IMR-90 (cell line): ENCODE measurements at regions not wholly inside any gene's neighbourhood (a gene's known extent, or its start where the extent isn't known, plus 50 kb on each side); places are given as distances from the start of the nearest gene placed in this dataset.

Experiments used
- ATAC-seq: fragments of 200-7000 bp; cut with Tn5 transposase; 2 replicates; pipeline ENCODE4 v1.9.1; 2020; ENCODE audit warnings: low read depth, mild to moderate bottlenecking, moderate library complexity
- BruUV-seq: library from RNA; stranded (reverse); fragments of 400-500 nt; replicated peaks from 2 replicates; lab custom pipeline; 2021; lab: Mats Ljungman, UMichigan
- CTCF ChIA-PET: fragments of 300-600 bp; formaldehyde crosslinking; extraction: SDS; loops from one replicate; lab custom pipeline; 2021; ENCODE audit warnings: antibody characterized with exemption; lab: Yijun Ruan, JAX
- POLR2A ChIA-PET: fragments of 300-600 bp; sonication (Branson Sonifier 250); formaldehyde crosslinking; loops from one replicate; lab custom pipeline; 2022; ENCODE audit warnings: antibody characterized with exemption; ENCODE audit not compliant: unreplicated experiment; lab: Charles Lee
- DNase-seq: peaks from one replicate; pipeline ENCODE4 v3.0.0; 2013
- H2AFZ ChIP-seq: replicated peaks from 2 replicates; pipeline ENCODE3; 2013; ENCODE audit warnings: low read length, mild to moderate bottlenecking; ENCODE audit not compliant: poor library complexity
- H2AK5ac ChIP-seq: 2 replicates; pipeline ENCODE4 v1.6.1; 2013; ENCODE audit warnings: low read depth, low read length, inconsistent platforms
- H2AK9ac ChIP-seq: replicated peaks from 2 replicates; pipeline ENCODE3; 2013; ENCODE audit warnings: mild to moderate bottlenecking, low read depth, low read length, moderate library complexity; ENCODE audit not compliant: poor library complexity
- H2BK120ac ChIP-seq: 2 replicates; pipeline ENCODE4 v1.6.1; 2013; ENCODE audit warnings: low read depth, low read length, inconsistent platforms
- H2BK15ac ChIP-seq: 3 replicates; pipeline ENCODE4 v1.6.1; 2013; ENCODE audit warnings: low read depth, low read length, inconsistent platforms
- H2BK20ac ChIP-seq: 2 replicates; pipeline ENCODE4 v1.6.1; 2013; ENCODE audit warnings: low read depth, mild to moderate bottlenecking, inconsistent platforms, low read length, moderate library complexity
- H2BK5ac ChIP-seq: 2 replicates; pipeline ENCODE4 v1.6.1; 2013; ENCODE audit warnings: mild to moderate bottlenecking, low read depth, low read length, inconsistent platforms; ENCODE audit not compliant: poor library complexity, severe bottlenecking
- H3K14ac ChIP-seq: replicated peaks from 2 replicates; pipeline ENCODE4 v1.6.1; 2013; ENCODE audit warnings: low read depth, low read length, inconsistent platforms
- H3K18ac ChIP-seq: 2 replicates; pipeline ENCODE4 v1.6.1; 2013; ENCODE audit warnings: low read depth, low read length, control low read depth
- H3K23ac ChIP-seq: 2 replicates; pipeline ENCODE4 v1.6.1; 2013; ENCODE audit warnings: low read depth, low read length, inconsistent platforms
- H3K27ac ChIP-seq: 2 replicates; pipeline ENCODE4 v1.5.1; 2013; ENCODE audit warnings: mild to moderate bottlenecking, control low read depth, low read length; ENCODE audit not compliant: insufficient read depth
- H3K27me3 ChIP-seq: 2 replicates; pipeline ENCODE4 v1.6.1; 2013; ENCODE audit warnings: low read length; ENCODE audit not compliant: control insufficient read depth, insufficient read depth
- H3K36me3 ChIP-seq: 2 replicates; pipeline ENCODE4 v1.6.1; 2013; ENCODE audit warnings: low read length, mixed read lengths; ENCODE audit not compliant: control insufficient read depth, insufficient read depth
- H3K4ac ChIP-seq: 2 replicates; pipeline ENCODE4 v1.6.1; 2013; ENCODE audit warnings: low read depth, low read length, inconsistent platforms
- H3K4me1 ChIP-seq: 2 replicates; pipeline ENCODE4 v1.6.1; 2013; ENCODE audit warnings: low read length, mixed read lengths; ENCODE audit not compliant: control insufficient read depth, insufficient read depth
- H3K4me2 ChIP-seq: 2 replicates; pipeline ENCODE4 v1.6.1; 2013; ENCODE audit warnings: low read depth, mild to moderate bottlenecking, control low read depth, low read length, moderate library complexity
- H3K4me3 ChIP-seq: 2 replicates; pipeline ENCODE4 v1.5.1; 2013; ENCODE audit warnings: low read depth, mild to moderate bottlenecking, control low read depth, low read length, moderate library complexity; ENCODE audit not compliant: insufficient read depth
- H3K56ac ChIP-seq: 2 replicates; pipeline ENCODE4 v1.6.1; 2013; ENCODE audit warnings: low read length, inconsistent platforms; ENCODE audit not compliant: insufficient read depth; ENCODE audit errors: extremely low read depth
- H3K79me1 ChIP-seq, 2 experiments: 2 replicates each; pipeline ENCODE4 v1.6.1; 2013; ENCODE audit warnings: low read length in 2 of 2, inconsistent platforms in 1 of 2, low read depth in 1 of 2
- H3K9ac ChIP-seq: 2 replicates; pipeline ENCODE4 v1.6.1; 2013; ENCODE audit warnings: low read depth, low read length, control low read depth
- H3K9me1 ChIP-seq: 2 replicates; pipeline ENCODE4 v1.6.1; 2013; ENCODE audit warnings: low read length, inconsistent platforms; ENCODE audit not compliant: insufficient read depth
- H3K9me3 ChIP-seq: 2 replicates; pipeline ENCODE4 v1.6.1; 2013; ENCODE audit warnings: low read length; ENCODE audit not compliant: control insufficient read depth, insufficient read depth
- H4K20me1 ChIP-seq: 2 replicates; pipeline ENCODE4 v1.6.1; 2013; ENCODE audit warnings: low read length, inconsistent platforms; ENCODE audit not compliant: insufficient read depth
- H4K5ac ChIP-seq: 2 replicates; pipeline ENCODE4 v1.6.1; 2013; ENCODE audit warnings: mild to moderate bottlenecking, low read depth, low read length, control low read depth
- H4K8ac ChIP-seq, 2 experiments: 2 replicates each; pipeline ENCODE4 v1.6.1; 2013; ENCODE audit warnings: low read depth in 2 of 2, low read length in 2 of 2, control low read depth in 1 of 2, inconsistent platforms in 1 of 2
- H4K91ac ChIP-seq: 2 replicates; pipeline ENCODE4 v1.6.1; 2013; ENCODE audit warnings: low read depth, low read length, inconsistent platforms; ENCODE audit not compliant: insufficient read depth
- BHLHE40 ChIP-seq: fragments of 150-350 bp; IDR thresholded peaks from 2 replicates; pipeline ENCODE4 v1.6.1; 2016; ENCODE audit warnings: mild to moderate bottlenecking, low read depth, low read length
- CEBPB ChIP-seq: IDR thresholded peaks from 2 replicates; pipeline ENCODE4 v1.6.1; 2012; ENCODE audit warnings: low read depth, low read length, improper control_type of control experiment
- CHD1 ChIP-seq: IDR thresholded peaks from 2 replicates; pipeline ENCODE4 v1.6.1; 2012; ENCODE audit warnings: low read depth, low read length, improper control_type of control experiment
- FOS ChIP-seq: fragments of 150-350 bp; IDR thresholded peaks from 2 replicates; pipeline ENCODE4 v1.6.1; 2016; ENCODE audit warnings: low read depth, low read length
- MAFK ChIP-seq: IDR thresholded peaks from 2 replicates; pipeline ENCODE4 v1.6.1; 2012; ENCODE audit warnings: low read depth, low read length, improper control_type of control experiment
- MAZ ChIP-seq: IDR thresholded peaks from 2 replicates; pipeline ENCODE4 v1.6.1; 2012; ENCODE audit warnings: low read depth, mild to moderate bottlenecking, low read length, improper control_type of control experiment, moderate library complexity, borderline replicate concordance
- MXI1 ChIP-seq: IDR thresholded peaks from 2 replicates; pipeline ENCODE4 v1.6.1; 2012; ENCODE audit warnings: low read depth, mild to moderate bottlenecking, low read length, moderate library complexity, borderline replicate concordance
- NFE2L2 ChIP-seq: fragments of 150-350 bp; IDR thresholded peaks from 2 replicates; pipeline ENCODE4 v1.6.1; 2016; ENCODE audit warnings: low read depth, mild to moderate bottlenecking, low read length
- POLR2A ChIP-seq: IDR thresholded peaks from 2 replicates; pipeline ENCODE4 v1.6.1; 2012; ENCODE audit warnings: mild to moderate bottlenecking, low read depth, low read length
- RAD21 ChIP-seq: IDR thresholded peaks from 2 replicates; pipeline ENCODE4 v1.6.1; 2012; ENCODE audit warnings: low read length, improper control_type of control experiment
- RCOR1 ChIP-seq: IDR thresholded peaks from 2 replicates; pipeline ENCODE4 v1.6.1; 2012; ENCODE audit warnings: mild to moderate bottlenecking, low read length, improper control_type of control experiment; ENCODE audit not compliant: insufficient replicate concordance
- RFX5 ChIP-seq: IDR thresholded peaks from 2 replicates; pipeline ENCODE4 v1.8.0; 2012; ENCODE audit warnings: low read depth, mild to moderate bottlenecking, low read length, moderate library complexity
- SMC3 ChIP-seq: fragments of 150-350 bp; IDR thresholded peaks from 2 replicates; pipeline ENCODE4 v1.6.1; 2016; ENCODE audit warnings: low read depth, mild to moderate bottlenecking, antibody characterized with exemption, low read length, moderate library complexity
- WGBS, 2 experiments: methylation state at CpG; one replicate each; pipeline versions ENCODE4 v1.1.5 to v1.1.7; 2013; ENCODE audit warnings: missing lambda C conversion rate in 2 of 2; ENCODE audit not compliant: insufficient read length in 1 of 2; ENCODE audit errors: extremely low coverage in 2 of 2; 5-methylcytosine and 5-hydroxymethylcytosine counted together
- dilution Hi-C: fragments of 300-500 bp; cut with HindIII; formaldehyde crosslinking; loops from one replicate; pipeline ENCODE4 v1.14.3; 2018; ENCODE audit warnings: low sequenced_read_pairs; ENCODE audit not compliant: unreplicated experiment
- in situ Hi-C: fragments of 300-500 bp; cut with MboI; formaldehyde crosslinking; loops from 3 replicates; pipeline ENCODE4 v1.14.3; 2019; ENCODE audit warnings: low sequenced_read_pairs, inconsistent platforms, mixed read lengths
- intact Hi-C: fragments of 100-400 bp; cut with micrococcal nuclease; formaldehyde crosslinking; loops from 2 replicates; pipeline ENCODE4 v1.10.0; 2022
- TF ChIP-seq, protein P1 (sequence below): conservative IDR thresholded peaks from 2 replicates; pipeline ENCODE4 v1.5.1; 2012; ENCODE audit warnings: mild to moderate bottlenecking, low read depth, low read length, improper control_type of control experiment
- TF ChIP-seq, protein P2 (sequence below): fragments of 150-350 bp; IDR thresholded peaks from 2 replicates; pipeline ENCODE4 v1.6.1; 2017; ENCODE audit warnings: mild to moderate bottlenecking, antibody characterized with exemption, low read length, low read depth
- TF ChIP-seq, protein P3 (sequence below): fragments of 150-350 bp; IDR thresholded peaks from 2 replicates; pipeline ENCODE4 v1.6.1; 2016; ENCODE audit warnings: low read depth, mild to moderate bottlenecking, low read length, moderate library complexity, borderline replicate concordance

DNA sequence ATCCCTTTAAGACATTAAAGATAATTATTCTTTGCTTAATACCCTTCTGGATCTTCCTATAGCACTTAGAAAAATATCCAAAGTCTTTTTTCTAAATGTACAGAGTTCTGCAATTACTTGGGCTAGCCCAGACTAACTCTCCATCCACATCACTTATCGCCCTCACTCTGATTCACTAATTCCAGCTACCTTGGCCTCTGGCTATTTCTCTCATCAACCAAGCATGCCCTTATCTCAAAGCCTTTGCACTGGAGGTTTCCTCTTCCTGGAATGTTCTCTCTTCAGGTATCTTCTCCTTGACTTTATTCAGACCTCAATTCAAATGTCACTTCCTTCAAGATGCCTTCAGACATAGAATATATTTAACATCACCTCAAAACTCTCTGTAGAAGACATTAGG, 345.1 kb upstream of the SMIM31 start:
- no TSS peak for BruUV-seq
- no peak overlapping the region for H2AK5ac ChIP-seq
- H3K4ac ChIP-seq, result no peak overlapping the region
- H2BK20ac ChIP-seq, result no peak overlapping the region
- no peak overlapping the region for H2AFZ ChIP-seq
- H2AK9ac ChIP-seq, result no peak overlapping the region
- dilution Hi-C loops, result no loop called here
- ChIA-PET CTCF (no interaction called here), POLR2A (no interaction called here)
- no peaks in the 10 kb centered on the region for H3K36me3 ChIP-seq
- no peak overlapping the region for H2BK120ac ChIP-seq
- no peak overlapping the region for H2BK15ac ChIP-seq
- H4K20me1 ChIP-seq, result no peaks in the 10 kb centered on the region
- H4K91ac ChIP-seq, result no peak overlapping the region
- H3K23ac ChIP-seq, result no peak overlapping the region
- no peaks in the 10 kb centered on the region for H3K4me1 ChIP-seq
- no peak overlapping the region for H4K8ac ChIP-seq
- no peaks in the 10 kb centered on the region for H3K79me1 ChIP-seq
- no peak overlapping the region for H3K4me2 ChIP-seq
- TF ChIP-seq MAZ, result no peak
- TF ChIP-seq, protein P1, sequence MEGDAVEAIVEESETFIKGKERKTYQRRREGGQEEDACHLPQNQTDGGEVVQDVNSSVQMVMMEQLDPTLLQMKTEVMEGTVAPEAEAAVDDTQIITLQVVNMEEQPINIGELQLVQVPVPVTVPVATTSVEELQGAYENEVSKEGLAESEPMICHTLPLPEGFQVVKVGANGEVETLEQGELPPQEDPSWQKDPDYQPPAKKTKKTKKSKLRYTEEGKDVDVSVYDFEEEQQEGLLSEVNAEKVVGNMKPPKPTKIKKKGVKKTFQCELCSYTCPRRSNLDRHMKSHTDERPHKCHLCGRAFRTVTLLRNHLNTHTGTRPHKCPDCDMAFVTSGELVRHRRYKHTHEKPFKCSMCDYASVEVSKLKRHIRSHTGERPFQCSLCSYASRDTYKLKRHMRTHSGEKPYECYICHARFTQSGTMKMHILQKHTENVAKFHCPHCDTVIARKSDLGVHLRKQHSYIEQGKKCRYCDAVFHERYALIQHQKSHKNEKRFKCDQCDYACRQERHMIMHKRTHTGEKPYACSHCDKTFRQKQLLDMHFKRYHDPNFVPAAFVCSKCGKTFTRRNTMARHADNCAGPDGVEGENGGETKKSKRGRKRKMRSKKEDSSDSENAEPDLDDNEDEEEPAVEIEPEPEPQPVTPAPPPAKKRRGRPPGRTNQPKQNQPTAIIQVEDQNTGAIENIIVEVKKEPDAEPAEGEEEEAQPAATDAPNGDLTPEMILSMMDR, result no peak
- TF ChIP-seq RCOR1, result no peak
- TF ChIP-seq MAFK, result no peak
- TF ChIP-seq MXI1, result no peak
- TF ChIP-seq, protein P2, sequence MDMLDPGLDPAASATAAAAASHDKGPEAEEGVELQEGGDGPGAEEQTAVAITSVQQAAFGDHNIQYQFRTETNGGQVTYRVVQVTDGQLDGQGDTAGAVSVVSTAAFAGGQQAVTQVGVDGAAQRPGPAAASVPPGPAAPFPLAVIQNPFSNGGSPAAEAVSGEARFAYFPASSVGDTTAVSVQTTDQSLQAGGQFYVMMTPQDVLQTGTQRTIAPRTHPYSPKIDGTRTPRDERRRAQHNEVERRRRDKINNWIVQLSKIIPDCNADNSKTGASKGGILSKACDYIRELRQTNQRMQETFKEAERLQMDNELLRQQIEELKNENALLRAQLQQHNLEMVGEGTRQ, result no peak
- no peak for TF ChIP-seq POLR2A
- TF ChIP-seq FOS, result no peak
- TF ChIP-seq RFX5, result no peak
- no peak for TF ChIP-seq CEBPB
- TF ChIP-seq, protein P3, sequence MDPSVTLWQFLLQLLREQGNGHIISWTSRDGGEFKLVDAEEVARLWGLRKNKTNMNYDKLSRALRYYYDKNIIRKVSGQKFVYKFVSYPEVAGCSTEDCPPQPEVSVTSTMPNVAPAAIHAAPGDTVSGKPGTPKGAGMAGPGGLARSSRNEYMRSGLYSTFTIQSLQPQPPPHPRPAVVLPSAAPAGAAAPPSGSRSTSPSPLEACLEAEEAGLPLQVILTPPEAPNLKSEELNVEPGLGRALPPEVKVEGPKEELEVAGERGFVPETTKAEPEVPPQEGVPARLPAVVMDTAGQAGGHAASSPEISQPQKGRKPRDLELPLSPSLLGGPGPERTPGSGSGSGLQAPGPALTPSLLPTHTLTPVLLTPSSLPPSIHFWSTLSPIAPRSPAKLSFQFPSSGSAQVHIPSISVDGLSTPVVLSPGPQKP, result no peak
- TF ChIP-seq BHLHE40, result no peak
- TF ChIP-seq CHD1, result no peak
- TF ChIP-seq SMC3, result no peak
- TF ChIP-seq RAD21, result no peak
- TF ChIP-seq NFE2L2, result no peak
- H3K27me3 ChIP-seq, result no peaks in the 10 kb centered on the region
- WGBS, 2 experiments, result 50% methylated on average over 1 of the region's 1 CpG; no CpG with 5 or more reads in 1 of the 2 experiments
- ATAC-seq (no peak), DNase-seq (no peak)
- no peak overlapping the region for H3K18ac ChIP-seq
- in situ Hi-C loops, result no loop called here
- no peak overlapping the region for H3K4me3 ChIP-seq
- no peak overlapping the region for H3K27ac ChIP-seq
- no peaks in the 10 kb centered on the region for H3K9me1 ChIP-seq
- H3K9ac ChIP-seq, result no peak overlapping the region
- H2BK5ac ChIP-seq, result no peak overlapping the region
- H4K5ac ChIP-seq, result no peak overlapping the region
- H3K14ac ChIP-seq, result no peak overlapping the region
- no peak overlapping the region for H3K56ac ChIP-seq
- intact Hi-C loops, result no loop called here
- no peaks in the 10 kb centered on the region; the same call in 1 of the 2 replicates for H3K9me3 ChIP-seq
